HG03025 (cell line): ENCODE measurements at regions not wholly inside any gene's neighbourhood (a gene's known extent, or its start where the extent isn't known, plus 50 kb on each side); places are given as distances from the start of the nearest gene placed in this dataset.

ENCODE experiments used
- ATAC-seq: cut with Tn5 transposase; IDR thresholded peaks from one replicate; pipeline ENCODE4 v1.9.1; 2021; ENCODE audit warnings: mild to moderate bottlenecking, moderate library complexity; ENCODE audit not compliant: unreplicated experiment, low FRiP score

DNA sequence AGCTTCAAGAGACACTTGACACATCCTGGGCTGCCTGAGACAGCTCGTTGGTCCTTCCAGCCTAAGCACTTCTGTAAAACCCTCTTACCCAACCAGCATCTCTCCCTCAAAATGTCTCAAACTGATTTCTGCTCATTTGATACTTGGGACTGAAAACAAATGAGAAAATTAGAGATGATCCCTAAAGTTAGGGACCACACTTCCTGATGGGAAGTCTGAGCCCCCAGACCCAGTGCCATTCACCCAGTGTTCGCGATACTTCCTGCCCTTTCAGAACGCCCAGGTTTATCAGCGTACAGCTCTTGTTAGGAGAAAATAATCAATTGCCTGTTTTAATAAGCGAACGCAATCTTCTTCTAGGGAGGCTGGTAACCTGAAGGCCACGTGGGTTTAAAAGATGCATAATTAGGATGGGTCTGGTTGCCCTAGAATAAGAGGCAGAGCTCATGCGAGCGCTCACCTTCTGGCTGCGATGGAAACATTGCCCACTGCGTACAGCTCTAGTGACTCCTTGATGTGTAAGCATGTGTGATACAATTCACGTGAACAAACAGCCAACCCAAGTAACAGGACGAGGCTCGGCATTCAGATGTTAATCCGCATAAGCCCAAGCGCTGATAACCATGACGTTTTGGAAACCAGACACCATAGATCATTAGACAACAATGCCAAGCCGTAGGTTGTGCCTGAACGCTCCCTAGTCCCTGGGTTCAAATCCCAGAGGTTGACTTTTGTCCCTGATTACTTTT is 213.1 kb downstream of the FOXL1 start:
- no peak for ATAC-seq

DNA sequence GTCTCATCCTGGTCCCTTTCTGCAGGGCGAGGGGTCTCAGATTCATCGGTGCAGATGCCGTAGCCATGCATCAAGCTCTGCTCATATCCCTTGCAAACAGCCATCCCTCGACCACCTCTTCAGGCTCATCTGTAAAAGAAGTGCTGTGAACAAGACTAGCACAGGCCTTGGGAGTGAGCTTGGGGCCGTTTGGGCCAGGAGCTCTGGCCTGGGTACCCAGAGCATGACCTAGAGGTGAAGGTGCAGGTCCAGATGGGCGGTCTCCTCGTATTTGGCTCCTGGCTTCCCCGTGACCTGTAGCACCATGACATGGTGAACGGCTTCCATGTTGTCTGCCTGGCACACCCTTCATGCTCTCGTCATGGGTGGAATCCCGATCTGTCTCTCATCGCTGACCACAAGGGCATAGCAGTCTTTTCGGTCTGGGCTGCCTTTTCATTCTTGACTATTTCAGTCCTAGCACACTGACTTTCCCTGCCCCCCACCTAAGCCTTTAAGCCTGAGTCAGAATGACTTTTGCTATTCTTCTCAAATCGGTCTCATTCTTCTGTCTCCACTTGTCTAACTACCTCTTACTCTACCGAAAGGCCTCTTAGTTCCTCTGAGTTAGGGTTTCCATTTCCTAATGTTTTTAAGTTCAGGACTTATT is 216.0 kb downstream of the FOXL1 start:
- no peak for ATAC-seq

DNA sequence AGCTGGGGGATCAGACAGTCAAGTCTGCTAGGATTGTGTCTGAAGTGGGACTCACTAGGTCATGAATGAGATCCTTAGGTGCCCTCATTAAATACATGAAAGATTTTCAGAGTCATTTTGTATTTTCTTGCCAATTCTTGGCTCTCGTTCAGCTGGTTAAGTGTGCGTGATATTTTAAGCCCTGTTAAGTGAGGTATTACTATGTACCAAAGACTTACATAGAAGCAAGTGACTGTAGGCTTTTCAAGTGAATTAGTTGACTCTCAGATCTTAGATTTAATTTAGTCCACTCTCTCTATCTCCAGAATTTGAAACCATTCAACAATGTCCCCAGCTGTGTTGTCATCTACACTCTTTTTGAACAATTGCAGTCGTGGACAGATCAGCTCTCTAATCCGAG is 219.4 kb downstream of the FOXL1 start:
- ATAC-seq = no peak

DNA sequence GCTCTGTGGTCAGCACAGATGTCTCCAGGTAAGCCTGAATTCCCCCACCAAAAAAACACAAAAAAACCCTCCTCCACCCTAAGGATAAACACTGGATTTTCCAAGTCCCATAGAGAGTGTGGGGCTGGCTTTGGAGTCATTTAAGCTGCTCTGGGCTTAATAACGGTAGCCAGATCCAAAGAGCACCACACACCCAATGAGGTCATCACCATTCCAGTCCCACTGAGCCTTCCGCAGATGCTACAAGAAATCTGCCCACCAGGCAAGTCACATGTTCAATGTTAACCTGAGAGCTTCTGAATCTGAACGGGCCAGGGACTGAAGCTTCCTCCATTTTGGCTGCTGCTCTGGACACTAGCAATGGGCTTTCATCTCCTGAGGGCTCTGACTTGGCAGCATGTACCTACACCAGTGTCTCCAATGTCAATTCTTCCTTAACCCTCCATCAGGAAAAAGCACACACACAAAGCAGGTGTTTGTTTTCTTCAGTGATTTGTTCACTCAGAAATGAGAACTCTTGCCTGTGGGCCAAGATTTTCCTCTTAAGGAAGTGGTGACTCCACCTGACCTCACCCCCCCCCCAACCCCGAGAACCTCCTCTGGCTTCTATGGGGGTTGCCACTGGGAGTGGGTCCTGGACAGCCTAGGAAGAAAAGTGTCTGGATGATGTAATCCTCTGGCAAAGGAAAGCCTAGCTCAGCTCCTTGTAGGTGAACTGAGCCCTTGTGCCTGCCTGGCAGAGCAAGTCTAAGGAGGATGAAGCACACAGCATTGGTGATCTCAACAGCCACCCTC is 220.1 kb downstream of the FOXL1 start:
- ATAC-seq = no peak

DNA sequence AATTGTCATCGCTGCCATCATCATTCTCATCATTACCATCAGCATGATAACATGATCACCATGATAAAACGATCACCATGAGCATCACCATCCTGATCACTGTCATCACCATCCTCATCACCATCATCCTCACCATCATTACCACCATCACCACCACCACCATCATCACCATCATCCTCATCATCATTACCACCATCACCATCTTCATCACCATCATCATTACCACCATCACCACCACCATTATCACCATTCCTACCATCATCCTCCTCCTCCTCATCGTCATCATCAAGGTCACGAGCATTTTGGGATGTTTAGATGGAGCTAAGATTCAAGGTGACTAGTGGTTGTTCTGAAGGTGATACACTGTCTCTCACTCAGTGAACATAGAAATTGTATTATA is 221.0 kb downstream of the FOXL1 start:
- ATAC-seq = no peak

DNA sequence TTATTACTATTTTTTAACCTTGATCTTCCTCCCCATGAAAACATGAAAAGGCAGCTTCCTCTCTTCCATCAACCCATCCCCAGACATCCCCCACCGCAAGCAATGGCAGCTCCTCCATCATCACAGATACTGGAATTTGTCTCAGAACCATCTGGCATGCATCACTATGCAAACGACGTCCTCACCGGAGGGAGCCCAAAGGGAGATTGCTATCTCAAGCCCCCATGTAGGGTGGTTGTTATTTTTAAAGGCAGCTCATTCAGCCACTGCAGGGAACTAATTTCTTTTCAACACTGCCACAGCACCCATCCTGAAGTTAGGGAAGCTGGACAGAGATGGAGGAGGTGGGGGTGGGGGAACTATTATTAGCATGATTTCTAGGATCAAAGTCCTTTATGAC is 222.5 kb downstream of the FOXL1 start:
- ATAC-seq = no peak

DNA sequence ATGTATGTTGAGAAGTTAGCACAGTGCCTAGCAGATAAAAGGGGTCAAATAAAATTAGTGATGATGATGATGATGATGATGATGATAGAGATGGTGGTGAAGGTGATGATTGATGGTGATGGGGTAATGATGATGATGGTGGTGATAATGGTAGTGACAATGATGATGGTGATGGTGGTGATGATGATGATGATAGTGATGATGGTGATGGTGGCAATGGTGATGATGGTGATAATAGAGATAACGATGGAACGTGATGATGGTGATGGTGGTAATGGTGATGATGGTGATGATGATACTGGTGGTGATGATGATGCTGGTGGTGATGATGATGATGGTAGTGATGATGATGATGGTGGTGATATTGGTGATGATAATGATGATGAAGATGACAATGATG is 223.7 kb downstream of the FOXL1 start:
- ATAC-seq = no peak

DNA sequence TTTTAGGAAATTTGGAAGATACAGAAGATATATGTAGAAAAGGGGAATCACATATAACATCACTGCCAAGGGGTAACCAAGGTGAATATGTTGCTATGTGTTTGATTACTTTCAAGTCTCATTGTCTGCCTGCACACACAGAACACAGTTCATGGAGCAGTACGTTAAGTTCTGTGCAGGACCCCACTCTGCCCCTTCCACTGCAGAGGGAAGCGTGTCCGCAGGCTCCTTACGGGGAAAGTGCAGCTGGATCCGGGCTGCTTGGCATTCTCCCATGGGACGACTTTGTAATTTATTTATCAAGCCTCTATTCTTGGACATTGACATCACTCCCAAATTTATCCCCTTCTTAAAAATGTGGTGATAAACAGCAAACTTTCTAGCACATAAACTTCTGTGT is 226.8 kb downstream of the FOXL1 start:
- ATAC-seq = no peak

DNA sequence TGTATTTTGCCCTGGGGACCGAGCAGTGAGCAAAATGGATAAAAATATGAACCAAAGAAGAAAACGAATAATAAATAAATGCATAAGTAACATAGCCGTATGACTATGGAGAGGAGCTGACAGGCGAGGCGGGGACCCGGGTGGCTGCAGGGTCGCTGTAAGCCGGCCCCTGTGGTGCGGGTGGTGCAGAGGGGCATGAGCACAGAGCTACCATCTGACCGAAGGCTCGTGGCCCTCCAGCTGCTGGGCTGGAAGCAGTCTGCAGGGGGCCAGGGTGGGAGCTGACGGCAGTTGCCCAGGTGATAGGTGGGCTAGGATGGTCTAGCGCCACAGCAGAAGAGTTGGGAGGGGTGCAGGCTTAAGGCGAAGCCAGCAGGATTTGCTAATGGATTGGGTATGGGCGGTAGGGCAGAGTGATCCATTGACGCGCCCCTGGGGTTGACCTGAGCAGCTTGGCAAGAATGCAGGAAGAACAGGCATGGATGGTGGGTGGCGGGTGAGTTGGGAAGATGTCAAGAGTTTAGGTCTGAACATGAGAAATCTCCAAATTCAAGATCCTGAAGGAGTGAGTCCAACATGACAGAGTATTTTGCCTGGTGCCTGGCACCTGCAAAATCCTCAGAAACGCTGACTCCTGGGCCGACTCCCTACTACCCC is 228.0 kb downstream of the FOXL1 start:
- no peak for ATAC-seq

DNA sequence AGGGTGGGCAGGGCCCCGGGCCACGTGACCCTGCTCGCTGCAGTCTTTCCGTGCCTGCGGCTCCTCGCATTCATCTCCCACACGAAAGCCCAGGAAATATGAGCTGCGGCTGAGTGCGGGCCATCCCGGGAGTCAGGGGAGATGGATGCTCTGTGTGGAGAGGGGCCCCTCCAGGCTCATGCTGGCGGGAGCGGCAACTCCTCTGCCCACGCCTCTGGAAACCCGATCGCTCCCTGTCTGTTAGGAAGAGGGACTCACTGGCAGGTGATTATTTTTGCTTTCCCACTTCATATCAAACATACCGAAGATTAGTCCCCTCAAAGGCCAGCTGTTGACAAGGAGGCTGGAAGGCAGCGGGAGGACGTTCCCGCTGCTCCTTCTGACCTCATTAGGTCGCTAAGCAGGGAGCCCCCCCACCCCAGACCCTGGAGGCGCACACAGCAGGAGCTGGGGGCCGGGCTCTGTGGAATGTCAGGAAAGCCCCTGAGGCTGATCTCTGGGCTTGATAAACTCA is 228.5 kb downstream of the FOXL1 start:
- ATAC-seq = no peak

DNA sequence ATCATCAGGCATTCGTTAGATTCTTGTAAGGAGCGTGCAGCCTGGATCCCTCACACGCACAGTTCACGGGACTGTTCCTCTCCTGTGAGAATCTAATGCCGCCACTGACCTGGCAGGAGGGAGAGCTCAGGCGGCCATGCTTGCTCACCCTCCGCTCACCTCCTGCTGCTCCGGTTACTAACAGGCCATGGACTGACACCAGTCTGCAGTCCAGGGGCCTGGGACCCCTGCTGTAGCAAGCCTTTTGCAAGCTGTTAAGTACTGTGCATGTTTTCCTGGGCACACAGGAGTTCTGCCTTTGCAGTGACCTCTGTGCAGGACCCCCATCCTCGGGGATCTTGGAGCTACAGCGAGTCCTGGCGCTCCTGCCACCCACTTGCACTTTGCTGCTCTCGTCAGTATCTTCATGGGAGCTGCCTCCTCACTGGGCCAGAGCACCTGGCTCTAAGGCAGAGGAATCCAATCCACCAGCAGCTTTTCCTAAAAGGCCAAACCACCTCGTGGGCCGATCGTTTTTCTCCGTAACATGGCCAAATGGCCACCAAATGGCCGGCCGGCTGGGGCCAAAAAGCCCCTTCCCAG is 230.6 kb downstream of the FOXL1 start:
- ATAC-seq = no peak

DNA sequence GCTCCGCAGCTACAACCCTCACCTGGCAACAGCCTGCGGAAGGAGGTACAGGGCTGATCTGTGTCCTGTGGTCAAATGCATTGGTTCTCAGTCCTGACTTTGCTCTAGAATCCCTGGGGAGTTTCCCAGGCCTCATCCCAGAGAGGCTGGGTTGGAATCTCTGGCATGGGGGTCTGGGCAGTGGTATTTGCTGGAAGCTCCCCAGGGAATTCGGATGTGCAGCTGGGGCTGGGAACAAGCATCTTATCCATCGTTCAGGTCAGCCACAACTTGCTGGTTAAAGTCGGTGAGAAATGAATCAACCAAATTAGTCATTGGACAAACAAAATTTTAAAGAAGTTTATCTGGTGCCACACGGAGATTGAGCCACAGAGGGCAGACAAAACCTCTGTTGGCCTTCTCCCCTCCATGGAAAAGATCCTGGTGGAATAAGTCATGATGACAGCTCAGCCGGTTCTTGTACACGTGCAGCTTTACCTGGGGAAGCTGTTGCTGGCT is 231.2 kb downstream of the FOXL1 start:
- no peak for ATAC-seq

DNA sequence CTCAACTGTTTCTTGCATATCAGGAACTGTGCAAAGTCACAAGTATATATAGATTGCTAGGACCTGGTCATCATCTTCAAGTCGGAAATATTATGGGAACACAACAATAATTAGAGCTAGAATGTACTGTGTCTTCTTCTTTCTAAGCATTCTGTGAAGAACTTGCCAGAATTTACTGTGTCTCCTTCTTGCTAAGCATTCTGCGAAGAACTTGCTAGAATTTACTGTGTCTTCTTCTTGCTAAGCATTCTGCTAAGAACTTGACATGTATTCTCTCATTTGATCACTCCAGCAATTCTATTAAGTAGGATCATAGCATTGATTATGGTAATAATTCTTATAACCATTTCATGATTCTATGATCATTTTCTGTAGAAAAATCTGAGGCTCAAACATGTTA is 231.7 kb downstream of the FOXL1 start:
- ATAC-seq = no peak

DNA sequence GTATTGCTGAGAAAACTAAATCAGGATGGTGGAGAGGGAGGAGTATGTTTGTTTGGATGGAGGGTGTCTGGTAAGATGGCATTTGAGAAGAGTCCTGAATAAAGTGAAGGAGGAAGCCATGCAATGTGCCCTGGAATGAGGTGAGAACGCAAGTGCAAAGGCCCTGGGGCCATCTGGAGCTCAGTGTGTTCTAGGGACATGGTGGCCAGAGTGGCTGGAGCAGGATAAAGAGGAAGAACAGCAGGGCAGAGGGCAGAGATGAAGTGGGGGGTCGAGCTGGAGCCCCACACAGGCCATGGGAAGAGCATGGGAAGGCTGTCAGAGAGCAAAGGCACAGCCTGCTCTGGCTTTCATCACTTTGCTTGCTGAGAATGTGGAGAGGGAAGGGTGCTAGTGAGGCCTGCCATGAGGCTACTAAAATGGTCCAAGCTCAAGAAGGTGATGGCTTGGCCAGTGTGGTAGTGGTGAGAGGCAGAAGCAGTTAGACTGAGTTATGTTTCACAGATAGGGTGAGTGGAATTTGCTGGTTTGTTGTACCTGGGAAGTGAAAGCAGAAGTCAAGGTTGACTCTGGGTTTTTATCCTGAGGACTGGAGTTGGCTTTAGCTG is 234.1 kb downstream of the FOXL1 start:
- no peak for ATAC-seq

DNA sequence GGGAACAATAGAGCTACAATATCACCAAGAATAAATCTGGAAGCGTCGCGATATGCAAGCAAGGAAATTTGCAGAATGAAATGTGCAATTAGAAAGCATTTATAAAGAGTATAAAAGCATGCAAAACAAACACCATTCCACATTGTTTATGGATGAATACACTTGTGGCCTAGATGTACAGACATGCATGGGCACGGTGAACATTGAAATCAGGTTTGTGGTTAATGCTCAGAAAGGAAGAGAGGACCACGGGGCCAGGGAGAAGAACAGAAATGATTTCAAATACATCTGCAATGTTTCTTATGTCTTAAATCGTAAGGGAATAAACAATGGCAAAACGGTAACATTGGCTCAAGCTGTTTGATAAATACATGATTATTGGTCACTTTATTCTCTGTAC is 235.9 kb downstream of the FOXL1 start:
- no peak for ATAC-seq

DNA sequence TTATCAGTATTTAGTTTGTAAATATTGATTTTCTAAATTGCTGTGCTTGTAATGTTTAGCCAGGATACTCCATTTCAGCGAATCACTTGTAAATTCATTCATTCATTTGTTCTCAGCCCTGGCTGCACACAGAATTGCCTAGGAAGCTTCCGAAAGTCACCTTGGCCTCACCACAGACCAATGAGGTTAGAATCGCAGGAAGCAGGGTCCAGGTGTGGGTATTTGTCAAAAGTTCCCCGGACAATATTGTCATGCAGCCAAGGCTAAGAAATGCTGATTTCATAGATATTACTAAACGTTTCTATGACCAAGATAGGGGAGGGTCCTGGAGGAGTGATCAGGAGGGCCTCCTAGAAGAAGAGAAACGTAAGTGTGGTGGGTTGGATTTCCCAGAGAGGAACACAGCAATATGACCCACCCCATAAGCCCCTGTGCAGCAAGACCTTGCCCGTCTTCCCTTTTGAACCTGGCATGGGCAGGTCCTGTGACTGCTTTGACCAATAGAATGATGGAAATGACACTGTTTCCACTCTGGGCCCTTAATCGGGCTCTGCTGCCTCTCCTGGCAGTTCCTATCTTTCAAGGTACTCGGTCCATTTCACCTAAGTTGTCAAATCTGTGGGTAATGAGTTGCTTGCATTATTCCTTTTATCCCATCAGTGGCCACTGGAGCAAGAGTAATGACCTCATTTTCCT is 238.7 kb downstream of the FOXL1 start:
- ATAC-seq = no peak

DNA sequence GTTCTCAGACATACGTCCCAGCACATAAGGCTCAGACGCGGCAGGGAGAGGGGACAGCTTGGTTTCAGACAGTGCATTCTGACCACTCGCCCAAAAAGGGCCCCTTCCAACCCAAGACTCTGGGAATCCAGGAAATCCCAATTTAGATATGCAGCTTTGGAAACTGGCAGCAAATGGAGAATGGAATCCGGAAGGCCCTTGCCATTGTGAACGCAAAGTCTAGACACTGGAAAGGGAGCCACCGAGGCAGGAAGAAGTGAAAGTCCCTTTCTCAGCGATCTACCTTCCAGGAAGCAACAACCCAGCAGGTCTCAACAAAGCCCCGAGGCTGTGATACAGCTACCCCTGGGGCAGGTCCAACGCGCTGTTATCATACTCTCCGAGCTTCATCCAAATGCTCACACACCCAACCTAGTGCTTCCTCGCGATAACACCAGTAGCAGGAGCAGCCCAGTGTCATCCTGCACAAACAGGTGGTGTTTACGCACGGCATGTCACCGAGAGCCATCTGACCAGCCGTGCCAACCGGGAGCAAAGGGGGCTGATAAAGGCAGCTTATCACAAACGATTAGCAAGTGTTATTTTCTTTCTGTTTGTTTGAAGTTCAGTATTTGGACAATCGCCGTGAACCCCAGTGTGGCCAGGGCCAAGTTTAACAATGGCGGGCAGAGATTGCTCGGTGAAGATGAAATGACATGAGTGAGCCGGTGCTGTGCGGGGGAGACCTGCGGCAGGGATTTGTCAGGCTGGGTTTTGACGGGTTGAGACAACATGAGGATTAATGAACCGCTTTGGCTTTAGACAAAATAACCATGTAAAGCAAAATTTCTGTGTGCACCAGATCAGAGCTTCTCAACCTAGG is 240.6 kb downstream of the FOXL1 start:
- no peak for ATAC-seq

DNA sequence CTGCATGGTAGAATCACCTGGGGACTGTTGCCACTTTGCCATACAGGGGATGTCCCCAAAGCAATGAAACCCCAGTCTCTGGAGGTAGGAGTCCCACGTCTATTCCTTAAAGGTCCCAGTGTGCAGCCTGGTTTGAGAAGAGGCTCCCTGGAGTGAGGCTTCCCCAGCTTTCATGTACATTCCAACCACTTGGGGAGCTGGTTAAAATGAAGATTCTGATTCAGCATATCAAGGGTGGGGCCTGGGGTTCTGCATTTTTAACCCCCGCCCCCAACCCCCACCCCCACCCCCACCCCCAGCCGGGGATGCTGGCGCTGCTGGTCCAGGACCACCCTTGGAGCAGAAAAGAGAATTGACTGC is 241.2 kb downstream of the FOXL1 start:
- ATAC-seq = no peak

DNA sequence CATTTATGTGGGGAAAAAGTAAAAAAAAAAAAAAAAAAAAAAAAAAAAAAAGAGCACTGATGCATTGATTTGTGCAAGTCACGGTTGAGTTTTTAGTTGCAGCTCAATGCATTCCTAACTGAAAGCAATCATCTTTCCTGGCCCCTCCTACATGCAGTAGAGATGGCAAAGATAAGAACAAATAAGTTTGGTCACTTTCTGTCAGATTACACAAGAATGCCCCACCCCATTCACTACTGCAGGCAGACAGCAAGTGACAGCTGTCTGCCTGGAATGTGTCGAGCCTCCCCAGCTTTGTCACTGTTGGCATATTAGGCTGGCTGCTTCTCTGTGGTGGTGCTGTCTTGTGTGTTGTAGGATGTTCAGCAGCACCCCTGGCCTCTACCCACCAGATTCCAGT is 243.5 kb downstream of the FOXL1 start:
- no peak for ATAC-seq
